ENCODE measurements at regions not wholly inside any gene's neighbourhood (a gene's known extent, or its start where the extent isn't known, plus 50 kb on each side); places are given as distances from the start of the nearest gene placed in this dataset.

GRCh38 chr22:48567213-48567975 is 1260.3 kb downstream of the BRD1 start:
- no peak for DNase-seq

DNA sequence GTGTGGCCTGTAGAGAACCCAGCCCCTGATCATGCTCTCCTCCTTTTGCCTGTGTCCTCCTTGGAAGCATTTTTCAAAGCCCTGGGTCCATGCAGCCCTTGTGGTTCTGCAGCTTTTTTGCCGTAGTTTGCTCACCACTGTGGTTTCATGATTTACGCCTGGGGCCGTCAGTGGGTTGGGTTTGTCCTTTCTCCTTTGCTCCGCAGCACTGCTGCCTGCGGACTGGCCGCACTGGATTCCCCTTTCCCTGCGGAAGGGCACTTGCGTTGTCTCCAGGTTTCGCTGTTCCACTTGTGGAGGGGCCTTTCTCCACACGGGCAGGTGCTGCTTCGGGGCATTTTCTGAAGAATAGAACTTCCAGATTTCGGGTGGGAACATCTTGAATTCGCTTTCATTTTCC is 1260.9 kb downstream of the BRD1 start:
- no peak for DNase-seq

DNA sequence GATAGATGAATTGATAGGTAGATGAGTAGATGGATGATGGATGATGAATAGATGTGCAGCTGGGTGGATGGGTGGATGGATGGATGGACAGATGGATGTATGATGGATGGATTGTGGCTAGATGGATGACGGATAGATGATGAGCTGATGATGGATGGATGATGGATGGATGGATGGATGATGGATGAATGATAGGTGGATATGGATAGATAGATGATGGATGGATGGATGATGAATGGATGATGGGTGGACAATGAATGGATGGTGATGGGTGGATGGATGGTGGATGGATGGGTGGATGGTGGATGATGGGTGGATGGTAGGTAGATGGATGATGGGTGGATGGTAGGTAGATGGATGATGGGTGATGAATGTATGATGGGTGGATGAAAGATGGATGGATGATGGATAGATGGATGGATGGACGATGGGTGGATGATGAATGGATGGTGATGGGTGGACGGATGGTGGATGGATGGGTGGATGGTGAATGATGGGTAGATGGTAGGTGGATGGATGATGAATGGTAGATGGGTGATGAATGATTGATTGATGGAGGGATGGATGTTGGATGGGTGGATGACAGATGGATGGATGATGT is 1261.7 kb downstream of the BRD1 start:
- DNase-seq, result no peak

- no peak for DNase-seq
Observed at GRCh38 chr22:48564995-48565394, 1262.7 kb downstream of the BRD1 start.

GRCh38 chr22:48563966-48564330 is 1263.7 kb downstream of the BRD1 start:
- no peak for DNase-seq

DNA sequence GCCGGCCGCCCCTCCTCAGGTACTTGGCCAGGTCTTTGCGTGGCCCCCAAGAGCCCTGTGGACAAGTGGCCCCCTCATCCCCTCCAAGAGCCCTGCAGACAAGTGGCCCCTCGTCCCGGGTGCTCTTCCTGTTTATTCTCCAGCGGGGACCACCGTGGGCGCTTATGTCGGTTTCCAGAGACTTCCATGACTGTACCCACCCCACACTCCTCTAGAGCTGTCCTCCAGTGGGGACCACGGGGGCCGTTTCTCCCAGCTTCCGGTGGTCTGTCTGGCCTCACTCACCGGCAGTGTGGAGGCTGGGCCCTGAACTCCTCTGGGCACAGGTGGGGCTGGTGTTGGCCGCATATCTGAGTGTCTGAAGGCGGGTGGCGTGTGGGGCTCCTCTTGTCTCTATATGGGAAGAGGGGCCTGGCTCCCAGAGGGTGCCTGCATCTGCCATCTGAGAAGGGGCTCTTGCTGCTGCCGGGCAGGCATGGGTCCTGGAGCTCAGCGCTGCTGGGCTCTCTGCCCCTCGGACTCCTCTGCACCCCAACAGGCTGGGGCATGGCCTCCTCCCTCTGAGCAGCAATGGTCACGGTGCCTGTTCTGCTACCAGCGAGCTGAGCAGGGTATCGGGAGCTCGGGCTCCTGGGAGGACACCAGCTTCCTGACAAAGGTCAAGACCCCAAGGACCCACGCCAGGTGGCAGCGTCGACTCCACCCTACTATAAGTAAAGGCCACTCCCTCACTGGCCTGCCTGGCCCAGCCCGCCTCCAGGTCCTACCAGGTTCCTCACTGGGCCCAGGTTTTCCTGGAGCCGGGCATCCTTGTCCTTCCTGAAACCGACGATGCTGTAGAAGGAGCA is 1264.3 kb downstream of the BRD1 start:
- DNase-seq, result no peak

DNA sequence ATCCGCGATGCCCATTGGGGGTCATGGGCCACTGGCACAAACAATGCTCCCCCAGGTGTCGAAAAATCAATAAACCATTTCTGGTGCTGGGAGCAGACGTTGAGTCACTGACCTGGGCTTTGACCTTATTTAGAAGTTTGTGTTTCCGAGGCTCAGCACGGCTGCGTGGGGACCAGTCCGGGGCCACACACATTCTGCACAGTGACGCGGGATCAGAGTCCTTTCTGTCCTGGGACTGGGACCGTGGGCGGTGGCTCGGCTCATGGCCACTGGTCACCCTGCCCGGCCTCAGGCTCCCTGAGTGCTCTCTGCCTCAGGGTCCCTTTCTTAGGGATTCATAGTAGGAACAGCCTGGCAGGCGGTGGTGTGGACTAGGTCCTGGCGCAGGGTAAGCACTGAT is 1266.0 kb downstream of the BRD1 start:
- DNase-seq, result no peak

- no peak for DNase-seq
Observed at GRCh38 chr22:48560836-48561235, 1266.8 kb downstream of the BRD1 start.

- no peak for DNase-seq
Observed at GRCh38 chr22:48560389-48560751, 1267.3 kb downstream of the BRD1 start.

DNA sequence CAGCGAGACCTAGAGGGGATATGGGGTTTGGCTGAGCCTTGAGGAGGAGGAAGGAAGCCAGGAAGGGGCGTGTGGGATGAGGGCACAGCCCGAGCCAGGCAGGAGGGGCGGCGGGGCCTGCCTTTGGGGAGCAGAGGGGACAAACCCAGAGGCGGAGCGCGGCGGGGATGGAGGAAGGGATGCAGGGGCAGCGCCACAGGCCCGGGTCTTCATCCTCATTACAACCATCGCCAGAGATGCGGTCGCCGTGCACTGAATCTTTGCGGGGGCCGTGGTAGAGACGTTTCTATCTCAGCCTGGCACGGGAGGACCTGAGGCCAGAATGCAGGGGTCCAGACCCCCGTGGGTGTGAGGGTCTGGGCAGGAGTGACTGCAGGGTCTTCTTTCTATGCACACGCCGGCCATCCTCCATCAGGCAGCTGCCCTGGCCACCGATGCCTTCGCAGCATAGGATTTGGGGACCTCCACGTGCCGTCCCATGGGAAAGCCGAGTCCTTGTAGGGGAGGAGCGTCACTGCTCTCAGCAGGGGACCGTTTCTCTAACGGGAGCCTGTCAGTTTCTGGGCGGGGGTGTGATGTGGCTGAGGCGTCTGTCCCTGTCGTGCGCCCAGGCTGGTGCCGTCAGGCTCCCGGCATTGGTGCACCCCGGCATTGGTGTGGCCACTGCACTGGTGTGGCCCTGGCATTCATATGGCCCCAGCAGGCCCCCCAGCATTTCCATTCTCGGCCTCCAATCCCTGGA is 1267.9 kb downstream of the BRD1 start:
- DNase-seq, result no peak

DNA sequence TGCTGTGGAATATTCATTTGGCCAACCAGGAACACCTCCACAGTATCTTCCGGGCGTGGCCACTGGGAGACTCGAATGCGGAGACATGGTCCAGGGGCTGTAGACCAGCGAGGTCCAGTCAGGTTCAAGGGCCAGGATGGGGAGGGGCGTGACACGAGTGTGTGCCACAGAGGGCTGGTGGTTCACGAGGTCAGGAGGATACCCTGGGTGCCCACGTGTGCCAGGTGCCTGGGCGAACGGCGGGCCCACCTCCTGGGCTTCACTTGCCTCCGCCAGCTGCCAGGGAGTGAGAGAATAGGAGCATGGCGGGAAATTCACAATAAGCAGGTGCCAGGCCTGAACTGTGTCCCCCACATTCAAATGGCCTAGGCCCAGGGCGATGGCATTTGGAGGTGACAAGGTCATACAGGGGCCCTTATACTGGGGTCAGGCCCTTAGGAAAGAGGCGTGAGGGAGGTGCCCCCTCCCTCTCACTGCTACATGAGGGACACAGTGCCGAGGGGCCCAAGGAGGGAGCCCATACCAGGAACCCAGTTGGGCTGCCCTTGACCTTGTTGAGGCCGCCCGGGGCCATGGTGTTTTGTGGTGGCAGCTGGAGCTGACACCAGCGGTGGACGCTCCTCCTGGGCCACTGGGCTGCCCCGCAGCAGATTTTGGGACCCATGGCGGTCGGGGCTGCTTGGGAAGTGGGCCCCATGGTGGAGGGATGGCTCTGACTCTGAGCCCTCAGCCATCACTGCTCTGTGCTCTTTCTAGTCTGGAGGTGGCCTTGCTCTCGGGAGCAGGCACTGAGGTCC is 1268.9 kb downstream of the BRD1 start:
- DNase-seq, result no peak

GRCh38 chr22:48558016-48558415 is 1269.7 kb downstream of the BRD1 start:
- DNase-seq, result no peak

- no peak for DNase-seq
Observed at GRCh38 chr22:48557473-48557872, 1270.2 kb downstream of the BRD1 start.

GRCh38 chr22:48556751-48557150 is 1270.9 kb downstream of the BRD1 start:
- no peak for DNase-seq

DNA sequence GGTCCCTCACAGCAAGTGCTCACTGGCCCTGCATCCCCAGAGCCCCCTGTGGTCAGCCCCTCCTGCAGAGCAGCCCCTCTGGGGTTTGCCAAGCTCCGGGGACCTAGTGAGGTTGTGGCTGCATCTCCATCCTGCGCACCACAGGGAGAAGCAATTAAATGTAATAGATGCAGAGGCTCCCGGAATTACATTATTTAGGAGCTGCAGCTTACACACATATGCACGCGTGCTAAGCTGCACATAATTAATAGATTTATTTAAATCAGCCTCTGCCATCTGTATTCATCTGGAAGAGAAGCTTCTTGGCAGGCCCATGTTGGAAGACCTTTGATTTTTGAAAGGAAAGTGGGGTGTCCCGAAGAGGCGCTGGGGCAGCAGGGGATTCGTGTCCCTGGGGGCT is 1271.5 kb downstream of the BRD1 start:
- DNase-seq, result no peak

DNA sequence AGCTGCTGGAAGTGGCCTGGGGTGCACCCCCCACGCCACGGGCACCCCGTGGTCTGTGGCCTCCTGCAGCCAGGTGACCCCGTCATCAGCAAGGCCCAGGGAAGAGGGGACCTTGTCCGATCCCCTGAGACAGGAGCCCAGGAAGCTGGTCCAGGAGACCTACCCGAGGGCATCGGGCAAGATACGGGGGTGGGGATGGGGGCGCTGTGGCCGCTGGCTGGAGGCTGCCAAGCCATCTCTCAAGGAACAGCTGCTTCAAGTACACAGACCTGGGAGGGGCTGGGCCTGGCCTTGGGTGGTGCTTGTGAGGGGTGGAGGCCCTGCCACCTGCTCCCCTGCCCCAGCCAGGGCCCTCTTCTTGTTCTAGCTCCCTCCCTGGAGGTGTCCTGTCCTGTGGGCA is 1272.1 kb downstream of the BRD1 start:
- DNase-seq, result no peak

GRCh38 chr22:48554893-48555572 is 1272.6 kb downstream of the BRD1 start:
- DNase-seq, result no peak

- DNase-seq, result no peak
Observed at GRCh38 chr22:48553694-48554308, 1273.9 kb downstream of the BRD1 start.

DNA sequence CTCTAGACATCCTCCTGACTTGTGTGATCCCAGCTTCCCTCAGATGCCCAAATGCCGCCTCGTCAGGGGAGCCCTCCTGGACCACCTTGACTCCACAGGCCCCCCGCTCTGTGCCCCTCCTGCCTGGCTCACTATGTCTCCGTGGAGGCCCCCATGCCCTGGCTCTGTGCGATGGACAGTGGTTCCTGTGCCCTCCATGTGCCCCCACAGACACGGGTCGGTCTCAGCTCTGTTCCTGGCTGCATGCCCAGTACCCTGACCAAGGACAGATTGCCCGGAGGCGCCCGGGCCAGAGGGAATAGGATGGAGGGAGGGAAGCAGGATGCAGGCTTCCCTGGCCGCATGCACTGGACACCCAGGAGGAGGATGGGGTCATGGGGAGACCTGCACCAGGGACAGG is 1274.6 kb downstream of the BRD1 start:
- no peak for DNase-seq

GRCh38 chr22:48551716-48552268 is 1275.9 kb downstream of the BRD1 start:
- no peak for DNase-seq

- no peak for DNase-seq
Observed at GRCh38 chr22:48551061-48551460, 1276.6 kb downstream of the BRD1 start.
